GM18870 (cell line): ENCODE measurements at regions not wholly inside any gene's neighbourhood (a gene's known extent, or its start where the extent isn't known, plus 50 kb on each side); places are given as distances from the start of the nearest gene placed in this dataset.
A peak's percentile ranks its signal among the peaks of the same experiment; 100 is the strongest.
"Not testable (repeated sequence)": the region's sequence is repeated elsewhere in the genome, so short reads cannot be mapped to it uniquely, and the experiment has no call there.

Source experiments
- ATAC-seq: cut with Tn5 transposase; IDR thresholded peaks from one replicate; pipeline ENCODE4 v1.9.1; 2021; ENCODE audit warnings: moderate library complexity; ENCODE audit not compliant: unreplicated experiment

- no peak for ATAC-seq
Measured at GRCh38 chr2:78778756-78779510, 246.6 kb upstream of the REG3G start.

- ATAC-seq = no peak
Measured at GRCh38 chr2:78779761-78780160, 245.7 kb upstream of the REG3G start.

DNA sequence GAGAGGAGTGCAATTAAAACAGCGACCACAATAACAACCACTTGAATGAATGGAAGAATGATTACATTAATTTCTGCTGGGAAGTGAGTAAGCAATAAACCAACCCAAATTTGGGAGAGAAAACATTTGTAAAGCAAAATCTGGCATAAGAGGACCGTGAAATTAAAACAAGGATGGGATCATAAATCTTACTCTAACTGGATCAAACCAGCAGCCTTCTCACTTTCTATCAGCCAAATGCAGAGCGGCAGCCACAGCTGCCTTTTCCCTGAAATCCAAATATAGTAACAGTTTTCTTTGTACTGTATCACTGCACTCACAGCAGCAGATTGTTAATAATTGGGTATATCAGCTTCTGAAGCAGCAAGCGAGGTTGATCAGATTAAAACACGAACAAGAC is 245.2 kb upstream of the REG3G start:
- ATAC-seq = no peak

GRCh38 chr2:78780864-78781583 is 244.5 kb upstream of the REG3G start:
- no peak for ATAC-seq

GRCh38 chr2:78782196-78782595 is 243.3 kb upstream of the REG3G start:
- no peak for ATAC-seq

GRCh38 chr2:78811955-78812610 is 213.4 kb upstream of the REG3G start:
- ATAC-seq = no peak

DNA sequence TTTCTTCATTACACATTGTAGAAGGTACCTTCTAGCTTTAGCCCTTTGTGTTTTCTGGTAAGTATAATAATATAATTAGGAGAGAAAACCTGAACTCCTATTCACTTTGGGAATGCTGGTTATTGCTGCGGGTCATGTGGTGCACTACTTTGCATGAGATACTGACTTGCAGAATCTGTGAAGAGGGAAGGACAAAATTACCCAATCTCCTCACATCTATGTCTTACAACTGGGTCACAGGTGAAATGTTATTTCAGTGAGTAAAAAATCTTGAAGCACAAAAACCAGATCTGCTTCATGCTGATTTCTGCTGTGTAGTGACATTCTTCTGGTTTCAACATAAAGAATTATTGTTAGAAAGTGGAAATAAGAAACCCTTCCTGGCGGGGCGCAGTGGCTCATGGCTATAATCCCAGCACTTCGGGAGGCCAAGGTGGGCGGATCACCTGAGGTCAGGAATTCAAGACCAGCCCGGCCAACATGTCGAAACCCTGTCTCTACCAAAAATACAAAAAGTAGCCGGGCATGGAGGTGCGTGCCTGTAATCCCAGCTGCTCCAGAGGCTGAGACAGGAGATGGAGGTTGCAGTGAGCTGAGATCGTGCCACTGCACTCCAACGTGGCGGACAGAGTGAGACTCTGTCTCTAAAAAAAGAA is 211.0 kb upstream of the REG3G start:
- no peak for ATAC-seq

DNA sequence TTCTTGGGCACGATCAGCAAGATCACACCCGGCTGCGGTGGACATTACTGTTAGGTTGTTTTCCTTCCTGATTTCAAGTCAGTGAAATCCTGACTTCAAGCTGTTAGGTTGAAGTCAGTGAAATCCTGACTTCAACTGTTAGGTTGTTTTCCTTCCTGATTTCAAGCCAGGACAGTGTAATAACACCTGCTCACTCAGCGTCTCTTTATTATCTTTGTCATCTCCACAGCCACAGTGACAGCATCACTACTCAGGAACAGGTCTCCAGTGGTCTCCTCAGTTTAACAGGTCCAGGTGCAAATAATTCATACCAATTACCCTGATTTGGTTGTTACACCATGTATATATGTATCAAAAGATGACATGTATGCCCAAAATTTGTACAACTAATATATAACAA is 208.1 kb upstream of the REG3G start:
- ATAC-seq = no peak

DNA sequence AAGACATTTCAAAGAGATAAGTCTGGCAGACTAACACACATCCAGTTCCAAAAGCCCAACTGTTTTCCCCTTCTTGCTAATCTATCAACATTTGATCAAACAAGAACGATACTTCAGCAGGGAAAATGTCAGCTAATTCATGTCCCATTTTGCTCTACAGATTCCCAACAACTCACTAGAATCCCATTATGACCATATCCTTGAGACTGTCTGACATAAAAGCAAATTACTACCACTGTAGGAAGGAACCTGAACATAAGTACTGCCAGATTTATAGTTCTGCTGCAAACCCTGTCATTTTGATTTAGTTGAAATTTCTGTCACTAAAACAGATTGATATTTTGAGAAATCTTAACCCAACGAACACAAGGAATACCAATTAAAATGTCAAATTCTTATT is 193.0 kb upstream of the REG3G start:
- no peak for ATAC-seq

- no peak for ATAC-seq
Measured at GRCh38 chr2:78839259-78839658, 186.2 kb upstream of the REG3G start.

- not testable (repeated sequence) for ATAC-seq
Measured at GRCh38 chr2:78840311-78840710, 185.2 kb upstream of the REG3G start.

- no peak for ATAC-seq
Measured at GRCh38 chr2:78845664-78846185, 179.8 kb upstream of the REG3G start.

GRCh38 chr2:78861546-78861945 is 164.0 kb upstream of the REG3G start:
- ATAC-seq = peak; percentile 43

DNA sequence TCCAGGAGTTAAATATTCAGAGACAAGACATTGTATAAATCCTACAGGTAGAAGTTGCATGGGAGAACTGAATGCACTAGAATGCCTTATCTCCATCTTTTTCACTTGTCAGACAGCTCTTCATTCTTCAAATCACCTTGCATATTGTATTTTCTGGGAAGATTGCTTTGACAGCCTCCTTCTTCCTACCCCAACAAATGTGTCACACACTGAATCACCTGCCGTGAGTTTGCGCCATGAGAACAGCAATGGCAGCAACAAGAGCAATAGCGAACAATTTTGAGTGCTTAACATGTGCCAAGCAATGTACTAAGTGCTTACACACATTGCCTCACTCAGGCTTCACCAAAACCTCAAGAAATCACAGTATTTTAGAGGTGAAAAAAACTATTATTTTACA is 161.3 kb upstream of the REG3G start:
- ATAC-seq = no peak

DNA sequence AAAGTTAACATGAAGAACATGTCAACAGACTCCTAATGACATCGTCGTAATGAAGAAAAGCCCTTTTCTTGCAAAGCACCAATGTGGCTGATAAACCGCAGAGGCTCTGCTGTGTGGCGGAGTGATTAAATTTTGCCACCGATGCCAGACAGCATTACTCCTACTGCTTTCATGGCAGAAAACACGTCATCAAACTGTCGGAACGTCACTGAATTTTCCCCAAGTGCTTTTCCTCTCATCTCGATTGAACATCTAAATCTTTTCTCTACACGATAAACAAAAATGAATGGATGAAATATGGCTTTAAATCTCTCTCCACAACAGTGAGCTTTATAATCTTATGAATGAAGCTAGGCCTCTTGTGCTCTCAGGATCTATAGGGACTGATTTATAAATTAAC is 159.8 kb upstream of the REG3G start:
- no peak for ATAC-seq

- ATAC-seq = no peak
Measured at GRCh38 chr2:78870343-78870967, 155.0 kb upstream of the REG3G start.

GRCh38 chr2:78873526-78873925 is 152.0 kb upstream of the REG3G start:
- no peak for ATAC-seq

GRCh38 chr2:78876316-78876688 is 149.2 kb upstream of the REG3G start:
- no peak for ATAC-seq

DNA sequence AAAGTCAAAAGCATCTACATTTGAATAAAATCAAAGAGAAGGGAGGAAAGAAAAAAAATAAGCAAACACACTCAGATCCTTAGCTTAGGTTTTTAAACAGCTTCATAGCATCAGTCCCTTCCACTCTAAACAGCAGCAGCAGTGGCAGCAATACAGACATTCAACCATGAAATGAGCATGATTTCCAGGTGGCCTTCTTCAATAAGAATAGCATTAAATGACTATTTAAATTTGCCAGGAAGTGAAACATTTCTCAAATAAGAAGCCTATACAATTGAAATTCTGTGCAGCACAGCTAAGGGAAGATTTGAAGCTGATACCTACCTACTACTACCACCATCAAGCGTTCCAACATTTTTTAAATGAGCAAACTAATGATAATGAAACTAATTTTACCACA is 138.1 kb upstream of the REG3G start:
- no peak for ATAC-seq

- ATAC-seq = no peak
Measured at GRCh38 chr2:78890935-78891334, 134.6 kb upstream of the REG3G start.

DNA sequence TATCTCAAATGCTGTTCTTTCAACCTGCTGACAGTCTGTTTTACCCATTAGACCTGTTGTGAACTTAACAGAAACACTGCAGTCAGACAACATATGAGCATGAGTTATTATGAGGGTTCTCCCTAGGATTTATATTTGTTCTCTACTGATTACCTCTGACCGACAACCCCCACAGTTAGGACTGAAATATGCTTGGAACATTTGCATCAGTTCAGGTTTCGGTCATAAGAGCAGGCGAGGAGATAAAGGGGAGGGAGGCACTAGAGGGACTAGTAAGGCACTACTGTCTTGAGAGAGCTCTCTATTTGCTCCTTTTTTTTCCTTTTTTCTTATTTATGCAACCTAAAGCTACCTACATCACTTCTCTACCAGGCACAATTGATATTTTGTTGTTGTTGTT is 133.2 kb upstream of the REG3G start:
- no peak for ATAC-seq
